ENCODE measurements at regions not wholly inside any gene's neighbourhood (a gene's known extent, or its start where the extent isn't known, plus 50 kb on each side); places are given as distances from the start of the nearest gene placed in this dataset.

DNA sequence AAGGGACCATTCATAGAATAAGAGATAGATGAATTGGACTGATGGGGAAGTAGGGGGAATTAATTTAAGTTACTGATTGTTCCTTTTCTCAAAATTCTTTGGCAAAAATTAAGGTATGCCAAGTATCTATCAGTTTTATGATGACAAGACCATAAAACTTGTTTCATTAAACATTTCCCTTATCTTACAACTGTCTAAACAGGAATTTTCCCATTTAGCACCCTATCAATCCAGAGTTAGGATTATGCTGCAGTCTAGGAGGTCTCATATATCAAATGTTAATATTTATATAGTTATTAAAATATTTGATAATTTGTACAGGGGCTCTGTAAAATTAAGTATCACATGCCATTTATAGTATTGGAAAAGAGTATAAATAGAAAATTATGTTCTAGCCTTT is 51.5 kb upstream of the ARID1B start:
- DNase-seq: no peak

DNA sequence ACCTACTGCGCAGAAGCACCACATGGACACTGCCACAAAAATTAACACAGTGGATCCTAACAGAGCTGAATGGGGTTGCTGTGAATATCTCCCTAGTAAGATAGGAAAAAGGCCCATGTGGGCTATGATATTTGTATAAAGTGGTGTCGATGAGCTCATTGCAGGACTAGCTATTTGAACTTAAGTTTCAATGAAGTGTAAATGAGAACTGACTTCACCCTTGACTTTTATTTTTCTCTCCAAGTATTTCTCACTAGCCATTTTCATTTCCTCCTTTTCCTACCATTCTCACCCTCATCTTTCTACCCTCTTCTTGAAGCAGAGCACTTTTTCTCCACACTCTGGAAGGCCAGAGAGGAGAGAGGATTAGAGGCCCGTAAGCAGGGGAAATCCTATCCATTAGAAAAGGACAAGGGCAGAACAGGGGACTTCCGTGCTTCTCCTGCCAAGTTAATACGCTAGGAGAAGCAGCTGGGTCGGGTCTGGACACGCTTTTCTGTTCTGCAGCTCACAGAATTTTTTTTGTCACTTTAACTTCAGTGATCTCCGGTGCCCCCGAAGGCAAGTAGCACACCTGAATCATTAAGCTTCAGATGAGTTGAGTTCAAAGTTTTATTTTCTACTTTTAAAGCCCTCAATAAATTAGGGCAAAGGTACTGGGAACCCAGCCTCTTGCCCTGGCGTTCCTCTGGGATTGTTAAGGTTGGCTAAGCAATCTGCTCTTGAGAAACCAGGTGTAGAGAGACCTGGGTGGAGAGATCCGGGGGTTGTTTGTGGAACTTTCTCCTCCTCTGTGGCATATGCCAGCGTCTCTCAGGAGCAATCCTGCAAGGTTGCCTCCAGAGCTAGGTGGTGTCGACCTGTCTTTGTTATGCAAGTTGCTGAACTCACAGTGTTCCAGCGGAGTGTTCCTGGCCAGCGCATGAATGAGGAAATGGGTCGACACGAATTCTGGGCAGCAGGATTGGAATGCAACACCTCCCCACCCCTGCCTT is 56.2 kb upstream of the ARID1B start:
- DNase-seq: no peak

DNA sequence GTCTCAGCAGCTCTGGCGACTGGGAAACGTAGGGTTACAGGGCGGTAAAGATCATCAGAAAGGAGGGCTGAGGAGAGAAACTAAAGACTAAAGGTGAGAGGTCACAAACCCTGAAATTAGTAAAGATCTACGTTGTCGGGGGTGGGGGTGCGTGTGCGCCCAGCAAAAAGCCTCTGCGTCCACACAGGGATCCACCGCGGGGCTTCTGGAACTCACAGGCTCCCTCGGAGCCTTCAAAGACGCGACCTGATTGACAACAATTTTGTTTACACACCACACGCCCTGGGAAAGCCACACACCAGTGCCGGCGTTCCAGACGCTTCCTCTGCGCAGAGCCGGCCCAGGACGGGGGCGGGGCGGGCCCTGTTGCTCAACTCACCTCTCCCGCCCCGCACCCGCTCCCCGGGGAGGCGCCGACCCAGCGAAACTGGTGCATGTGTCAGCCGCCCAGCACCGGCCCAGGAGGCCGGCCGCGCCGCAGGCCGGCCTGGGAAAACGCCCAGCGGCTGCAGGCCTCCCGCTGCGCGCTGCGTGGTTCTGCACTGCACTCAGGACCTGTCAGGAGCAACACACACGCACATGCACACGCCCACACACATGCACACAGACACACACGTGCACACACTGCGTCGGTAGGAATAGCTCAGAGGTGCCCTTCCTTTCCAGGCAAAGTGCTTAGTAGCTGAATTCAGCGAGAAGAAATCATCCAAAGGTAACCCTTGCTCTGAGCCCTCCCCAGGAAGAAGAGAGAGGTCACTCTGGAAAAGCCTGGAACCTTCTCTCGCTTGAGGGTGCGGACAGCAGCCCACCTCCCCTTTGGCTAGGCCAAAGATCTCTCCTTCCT is 57.2 kb upstream of the ARID1B start:
- DNase-seq: no peak

DNA sequence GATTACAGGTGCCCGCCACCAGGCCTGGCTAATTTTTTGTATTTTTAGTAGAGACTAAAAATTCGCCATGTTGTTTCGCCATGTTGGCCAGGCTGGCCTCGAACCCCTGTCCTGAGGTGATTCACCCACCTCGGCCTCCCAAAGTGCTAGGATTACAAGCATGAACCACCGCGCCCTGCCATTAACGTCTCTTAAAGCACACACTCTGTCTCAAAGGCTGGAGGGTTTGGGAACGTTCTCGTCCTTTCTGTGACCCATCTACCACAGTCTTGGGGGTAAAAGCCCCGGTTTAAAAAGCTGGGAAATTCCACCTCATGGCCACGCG is 57.8 kb upstream of the ARID1B start:
- no peak for DNase-seq

DNA sequence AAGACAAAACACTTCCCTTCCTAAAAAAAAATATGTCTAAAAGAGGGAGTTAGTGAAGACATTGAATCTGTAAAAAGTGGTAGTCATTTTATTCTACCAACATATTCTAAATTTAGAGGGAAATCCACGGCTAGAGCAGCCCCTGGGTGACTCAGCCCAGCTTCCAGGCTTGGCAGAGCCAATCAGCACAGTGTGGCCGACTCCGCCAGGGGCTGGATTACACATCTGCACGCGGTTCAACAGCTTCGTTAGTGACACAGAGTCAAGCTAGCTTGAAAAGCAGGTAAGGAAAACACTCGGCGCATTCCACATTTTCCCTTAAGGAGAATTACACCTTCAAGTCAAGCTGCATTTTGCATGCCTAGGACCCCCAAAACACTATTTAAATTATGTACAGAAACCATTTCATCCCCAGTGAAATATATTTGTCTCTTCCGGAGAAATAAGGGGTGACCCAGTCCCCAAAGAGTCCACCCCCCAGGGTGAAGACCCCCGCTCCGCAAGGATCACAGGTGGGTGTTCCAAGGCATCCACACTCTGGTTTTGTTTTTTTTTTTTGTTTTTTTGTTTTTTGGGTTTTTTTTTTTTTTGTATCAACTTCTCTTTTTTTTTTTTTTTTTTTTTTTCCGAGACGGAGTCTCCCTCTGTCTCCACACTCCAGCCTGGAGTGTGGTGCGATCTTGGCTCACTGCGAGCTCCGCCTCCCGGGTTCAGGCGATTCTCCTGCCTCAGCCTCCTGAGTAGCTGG is 58.4 kb upstream of the ARID1B start:
- no peak for DNase-seq

DNA sequence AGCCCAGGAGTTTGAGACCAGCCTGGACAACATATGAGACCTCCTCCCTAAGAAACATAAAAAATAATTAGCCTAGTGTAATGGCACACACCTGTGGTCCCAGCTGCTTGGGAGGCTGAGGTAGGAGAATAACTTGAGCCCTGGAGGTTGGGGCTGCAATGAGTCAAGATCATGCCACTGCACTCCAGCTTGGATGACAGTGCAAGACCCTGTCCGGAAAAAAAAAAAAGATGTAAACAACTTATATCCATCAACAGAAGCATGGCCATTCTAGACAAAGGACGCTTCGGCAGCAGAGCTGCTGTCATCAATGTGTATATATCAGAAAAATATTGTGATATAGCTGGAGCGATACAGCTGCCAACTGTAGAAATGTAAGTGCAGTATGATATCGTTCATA is 59.6 kb upstream of the ARID1B start:
- DNase-seq: no peak

DNA sequence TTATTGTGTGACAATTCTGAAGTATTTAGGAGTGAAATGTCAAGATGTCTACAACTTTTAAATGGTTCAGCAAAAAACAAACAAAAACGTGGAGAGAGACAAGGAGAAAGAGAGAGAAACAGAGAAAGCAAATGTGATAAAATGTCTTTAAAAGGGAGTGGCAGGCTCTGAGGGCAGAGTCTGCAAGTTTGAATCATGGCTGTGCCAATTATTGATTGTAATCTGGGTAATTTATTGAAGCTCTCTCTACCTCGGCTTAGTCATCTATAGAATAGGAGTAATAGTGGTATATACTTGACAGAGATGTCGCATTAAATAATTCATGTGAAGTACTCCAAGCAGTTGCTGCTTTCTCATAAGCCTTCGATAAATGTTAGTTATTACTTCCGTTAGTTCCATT is 61.3 kb upstream of the ARID1B start:
- no peak for DNase-seq

DNA sequence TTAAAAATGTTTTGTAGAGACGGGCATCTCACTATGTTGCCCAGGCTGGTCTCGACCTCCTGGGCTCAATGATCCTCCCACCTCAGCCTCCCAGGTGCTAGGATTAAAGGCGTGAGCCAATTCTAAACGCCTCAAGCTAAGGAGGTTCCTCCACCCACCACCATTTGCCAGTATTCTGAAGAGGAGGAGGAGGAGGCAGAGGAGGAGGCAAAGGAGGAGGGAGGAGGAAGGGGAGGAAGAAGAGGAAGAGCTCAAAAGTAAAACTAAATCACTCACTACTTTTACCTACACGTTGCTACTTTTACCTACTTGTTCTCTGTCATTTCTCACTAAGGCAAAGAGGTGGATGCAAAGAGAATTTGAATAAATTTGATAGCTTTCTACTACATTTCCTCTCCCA is 63.6 kb upstream of the ARID1B start:
- DNase-seq: no peak

DNA sequence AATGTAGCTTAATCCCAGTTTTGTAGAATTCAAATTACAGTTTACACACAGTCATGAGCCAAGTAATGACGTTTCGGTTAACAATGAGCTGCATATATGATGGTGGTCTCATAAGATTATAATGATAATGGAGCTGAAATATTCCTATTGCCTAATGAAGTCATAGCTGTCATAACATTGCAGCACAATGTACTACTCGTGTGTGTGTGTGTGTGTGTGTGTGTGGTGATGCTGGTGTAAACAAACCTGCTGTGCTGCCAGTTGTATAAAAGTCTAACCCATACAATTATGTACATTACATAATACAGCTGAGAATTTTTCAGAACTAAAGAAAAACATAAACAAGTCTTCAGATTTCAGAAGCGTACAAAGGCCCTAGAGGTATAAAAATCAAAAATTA is 66.7 kb upstream of the ARID1B start:
- DNase-seq: no peak

DNA sequence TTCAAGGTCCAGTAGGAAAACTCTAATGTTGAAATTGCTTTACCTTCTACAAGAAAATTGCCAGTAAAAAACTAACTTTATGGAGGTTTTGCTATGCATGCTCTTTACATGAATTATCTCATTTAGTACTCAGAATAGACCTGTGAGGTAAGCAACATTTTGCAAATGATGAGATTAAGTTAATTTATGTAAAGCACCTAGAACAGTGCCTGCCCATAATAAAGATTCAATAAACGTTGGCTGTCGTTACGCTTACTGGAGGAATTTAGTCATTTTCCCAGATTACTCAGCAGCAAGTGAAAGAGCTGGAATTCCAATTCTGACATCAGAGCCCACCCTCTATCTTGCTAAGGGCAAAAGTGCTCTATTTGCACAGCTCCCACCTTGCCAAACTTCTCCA is 69.4 kb upstream of the ARID1B start:
- no peak for DNase-seq

DNA sequence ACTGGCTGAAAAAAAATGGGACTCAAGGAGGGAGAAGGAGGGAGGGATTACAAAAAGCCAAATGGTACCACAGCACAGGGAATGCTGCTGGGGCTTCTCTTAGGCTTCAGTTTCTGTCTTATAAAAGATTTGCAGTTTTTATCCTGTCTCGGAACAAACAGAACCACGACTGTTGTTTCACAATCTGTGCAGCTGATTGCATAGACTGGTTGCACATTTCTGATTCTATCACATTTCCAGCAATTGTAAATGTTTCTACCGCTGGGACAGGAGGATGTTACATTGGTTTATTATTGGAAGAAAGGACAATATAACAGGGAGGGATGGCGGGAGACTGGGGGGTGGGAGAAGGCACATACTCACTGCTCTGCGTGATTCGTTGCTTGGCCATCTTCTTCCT is 73.5 kb upstream of the ARID1B start:
- DNase-seq: no peak

DNA sequence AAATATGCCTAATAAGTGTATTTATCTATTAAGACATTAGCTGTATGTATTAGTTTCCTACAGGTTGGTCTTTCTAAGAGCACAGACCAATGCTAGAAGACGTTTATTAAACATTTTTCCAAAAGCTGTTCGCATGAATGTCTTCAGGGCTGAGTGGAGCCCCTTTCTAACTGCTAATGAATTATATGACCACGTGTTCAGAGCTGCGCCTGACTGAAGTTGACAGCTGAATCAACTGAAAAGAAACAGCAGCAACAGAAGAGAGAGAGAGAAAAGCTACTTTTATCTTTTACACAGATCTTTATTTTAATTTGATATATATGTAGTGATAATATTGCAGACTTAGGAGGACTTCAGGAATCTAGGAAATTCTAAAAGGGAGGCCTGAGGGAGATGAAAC is 75.2 kb upstream of the ARID1B start:
- no peak for DNase-seq

DNA sequence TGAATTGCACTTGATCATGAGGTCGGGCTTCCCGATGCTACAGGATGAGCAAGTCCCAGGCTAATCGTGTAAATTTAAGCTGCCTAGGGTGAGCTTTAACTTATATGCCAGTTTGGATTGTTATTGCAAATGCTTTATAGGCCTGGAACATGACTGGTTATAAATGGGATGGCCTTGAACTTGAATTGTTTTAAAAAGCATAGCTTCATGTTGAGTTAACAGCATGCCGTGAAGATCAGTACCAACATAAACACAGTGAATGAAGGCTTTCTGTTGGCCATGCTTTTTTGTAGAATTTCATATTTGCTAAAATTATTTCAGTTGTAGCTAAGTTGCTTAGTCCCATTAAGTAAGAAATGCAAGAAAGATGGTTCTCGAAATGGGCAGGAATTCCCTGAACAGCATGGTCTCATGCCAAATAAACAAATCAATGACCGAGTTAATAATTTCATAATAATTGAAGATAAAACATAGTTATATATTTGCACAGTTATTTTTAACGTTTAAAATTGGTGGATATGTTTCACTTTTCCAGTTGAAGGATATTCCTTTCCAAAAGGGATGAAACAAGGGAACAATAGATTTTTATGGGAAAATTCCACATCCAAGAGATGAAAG is 76.6 kb upstream of the ARID1B start:
- no peak for DNase-seq

DNA sequence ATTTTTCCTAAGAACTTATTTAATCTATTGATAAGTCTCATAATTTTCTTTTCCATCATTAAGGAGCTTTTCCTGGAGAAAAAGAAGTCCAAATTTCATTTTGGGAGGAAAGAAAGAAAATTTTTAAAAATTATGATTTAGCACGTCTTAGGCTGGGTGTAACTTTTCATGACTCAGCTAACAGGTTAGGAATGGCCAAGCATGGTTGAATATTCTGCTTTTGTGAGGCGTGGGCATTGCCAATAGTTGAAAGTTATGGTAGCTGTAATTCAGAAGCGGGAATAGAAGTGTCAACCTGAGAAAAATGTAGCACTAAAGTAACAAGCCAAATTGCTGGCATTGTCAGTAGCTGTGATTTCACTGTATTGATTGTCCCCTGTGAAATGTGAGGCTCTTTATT is 77.2 kb upstream of the ARID1B start:
- no peak for DNase-seq

DNA sequence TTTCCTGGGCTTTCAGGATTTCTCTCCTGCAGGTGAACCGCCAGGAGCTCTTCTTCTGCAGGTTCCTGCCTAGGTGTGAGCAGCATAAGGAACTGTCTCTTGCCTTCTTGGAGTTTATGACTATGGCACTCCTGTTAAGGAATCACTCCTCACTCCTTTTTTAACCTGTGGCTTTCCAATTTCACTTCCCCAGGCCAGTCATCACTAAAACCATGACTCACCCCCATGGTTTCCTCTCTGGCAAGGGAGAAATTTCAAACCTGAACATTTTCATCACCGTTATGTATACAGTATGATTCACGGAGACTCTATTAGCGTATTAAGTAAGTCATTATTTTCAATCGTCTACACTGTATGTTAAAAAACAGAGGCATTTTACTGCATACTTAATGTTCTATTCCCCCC is 78.2 kb upstream of the ARID1B start:
- peak; percentile 30 for DNase-seq

DNA sequence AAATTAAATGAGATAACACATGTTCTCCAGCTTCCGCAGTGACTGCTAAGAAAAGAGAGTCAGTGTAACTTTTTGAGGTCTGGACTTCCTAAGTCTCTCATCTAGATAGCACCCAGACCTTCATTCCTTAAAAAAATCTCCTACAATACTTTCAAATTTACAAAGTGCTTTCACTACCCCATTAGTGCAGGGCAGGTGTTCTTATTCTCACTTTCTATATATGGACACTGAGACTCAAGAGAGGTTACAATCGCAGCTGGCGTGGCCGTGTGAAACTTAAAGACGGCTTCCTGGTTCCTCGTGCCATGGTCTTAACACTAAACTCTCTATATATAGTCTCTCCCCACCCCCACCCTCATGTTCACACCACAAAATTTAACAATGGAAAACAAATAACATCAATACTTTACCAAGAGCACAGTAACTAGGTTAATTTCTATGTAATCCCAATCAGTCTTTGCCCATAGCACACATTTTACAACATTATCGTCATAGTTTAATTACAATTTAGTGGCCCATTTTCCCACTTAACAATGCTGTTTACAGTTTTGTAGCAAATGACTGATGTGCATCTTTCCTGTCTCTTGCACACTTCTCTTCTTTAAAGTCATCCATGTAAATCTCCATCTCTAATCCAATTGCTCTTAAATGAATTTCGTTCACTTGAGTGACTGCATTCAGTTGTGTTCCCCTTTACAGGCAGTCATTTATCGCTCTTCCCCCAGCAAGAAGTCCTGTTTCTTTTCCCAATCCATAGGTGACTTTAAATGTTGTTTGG is 78.8 kb upstream of the ARID1B start:
- DNase-seq: no peak

DNA sequence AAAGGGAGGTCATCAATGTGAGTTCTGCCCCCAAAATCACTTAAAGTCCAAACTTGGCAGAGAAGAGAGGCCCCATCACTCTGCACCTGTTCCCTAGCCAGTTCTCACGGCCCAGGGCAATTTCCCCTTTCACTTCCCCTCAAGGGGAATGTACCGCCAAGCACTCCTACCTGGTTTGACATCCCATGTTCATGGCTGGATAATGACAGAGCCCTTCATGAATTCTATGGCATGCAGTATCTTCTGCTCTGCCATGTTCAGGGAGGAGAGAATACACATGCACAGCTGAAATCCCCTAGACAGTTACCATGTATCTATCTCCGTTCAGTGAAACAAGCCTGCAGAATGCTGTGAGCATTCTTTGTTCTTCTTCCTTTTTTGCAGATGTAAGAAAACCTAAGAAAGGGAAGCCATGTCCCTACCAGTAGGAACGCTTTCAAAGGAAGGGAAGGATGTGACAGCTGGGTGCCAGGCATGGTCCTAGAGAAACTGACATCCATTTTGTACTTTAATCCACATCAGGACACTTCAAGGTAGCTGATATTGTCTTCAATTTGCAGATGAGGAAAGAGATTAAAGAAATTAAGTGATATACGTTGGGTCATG is 79.8 kb upstream of the ARID1B start:
- DNase-seq: no peak

DNA sequence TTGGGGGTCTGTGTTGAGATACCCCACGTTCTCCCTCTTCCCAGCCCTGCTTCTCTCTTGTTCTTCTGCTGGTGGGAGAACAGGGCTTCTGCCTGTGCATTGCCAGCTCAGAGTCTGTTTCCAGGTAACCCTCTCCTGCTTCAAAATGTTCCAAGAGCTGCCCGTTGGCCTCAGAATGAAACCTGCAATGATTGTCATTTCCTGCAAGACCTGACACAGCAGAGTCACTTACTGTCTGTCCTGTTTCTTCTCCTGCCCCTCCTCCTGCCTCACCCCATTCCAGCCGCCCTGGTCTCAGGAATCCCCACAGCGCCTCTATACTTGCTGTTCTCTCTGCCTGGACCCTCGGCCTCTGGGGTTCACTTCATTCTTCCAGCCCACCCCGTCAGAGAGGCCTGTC is 81.4 kb upstream of the ARID1B start:
- DNase-seq: no peak

DNA sequence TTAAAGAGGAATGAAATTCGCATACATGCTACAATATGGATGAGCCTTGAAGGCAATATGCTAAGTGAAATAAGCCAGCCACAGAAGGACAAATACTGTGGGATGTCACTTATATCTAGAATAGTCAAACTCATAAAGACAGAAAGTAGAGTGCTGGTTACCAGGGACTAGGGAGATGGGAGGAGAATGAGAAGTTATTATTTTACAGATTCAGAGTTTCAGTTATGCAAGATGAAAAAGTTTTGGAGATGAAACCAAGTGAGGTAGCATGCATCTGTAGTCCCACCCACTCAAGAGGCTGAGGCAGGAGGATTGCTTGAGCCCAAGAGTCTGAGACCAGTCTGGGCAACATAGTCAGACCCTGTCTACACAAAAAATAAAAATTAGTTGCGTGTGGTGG is 82.5 kb upstream of the ARID1B start:
- DNase-seq: no peak

DNA sequence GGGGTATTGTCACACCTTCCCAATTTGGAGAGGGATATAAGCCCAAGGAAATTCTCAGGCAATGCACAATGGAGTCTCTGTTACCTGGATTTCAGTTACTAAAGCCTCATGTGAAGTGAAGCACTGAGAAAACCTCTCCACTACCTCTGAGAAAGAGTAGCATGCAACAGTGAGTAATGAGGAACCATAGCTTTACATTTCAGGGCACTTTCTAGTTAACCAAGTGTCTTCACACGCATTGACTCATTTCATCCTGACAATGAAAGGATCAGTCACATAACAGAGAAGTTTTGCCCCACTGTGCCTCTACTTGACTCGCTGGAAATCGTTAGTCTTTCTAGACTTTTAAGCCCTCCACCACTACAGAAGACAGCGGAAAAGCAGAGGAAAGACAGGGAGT is 86.2 kb upstream of the ARID1B start:
- DNase-seq: no peak

DNA sequence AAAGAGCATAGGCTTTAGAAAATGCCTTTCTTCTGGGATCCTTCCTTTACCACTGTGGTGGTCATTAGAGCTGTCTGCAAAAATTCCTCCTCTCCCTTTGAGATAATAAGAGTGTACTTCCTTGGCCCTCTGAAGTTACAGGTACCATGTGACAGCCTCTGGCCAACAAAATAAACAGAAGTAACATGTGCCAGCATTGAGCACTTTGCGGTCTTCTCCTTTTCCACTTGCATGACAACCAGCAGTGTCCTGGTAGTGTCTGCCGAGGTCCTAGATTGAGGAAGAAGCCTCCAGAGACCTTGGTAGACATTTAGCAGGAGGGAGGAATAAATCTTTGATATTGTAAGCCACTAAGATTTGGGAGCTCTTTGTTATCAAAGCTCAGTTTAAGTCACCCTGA is 87.5 kb upstream of the ARID1B start:
- peak; percentile 3 for DNase-seq

DNA sequence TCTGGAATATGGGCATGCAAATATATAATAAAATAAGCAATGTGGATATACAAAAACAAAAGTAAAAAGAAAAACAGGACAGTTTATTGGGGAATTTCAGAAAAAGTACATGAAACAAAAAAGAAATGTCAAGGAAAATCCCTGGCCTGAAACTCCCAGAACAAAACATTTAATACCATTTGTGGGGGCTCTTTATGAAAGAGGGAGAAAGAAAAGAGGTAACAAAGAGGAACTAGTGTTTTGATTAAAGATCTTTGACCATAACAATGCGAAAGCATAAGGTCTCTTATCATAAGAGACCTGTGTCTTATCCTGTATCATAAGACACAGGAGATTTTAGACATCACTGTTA is 88.6 kb upstream of the ARID1B start:
- DNase-seq: no peak

All from SIG-M5 (cell line).